WTC11 (cell line): ENCODE measurements at regions not wholly inside any gene's neighbourhood (a gene's known extent, or its start where the extent isn't known, plus 50 kb on each side); places are given as distances from the start of the nearest gene placed in this dataset.

Experiments
- ATAC-seq: fragments of 200-7000 bp; cut with Tn5 transposase; 2 replicates; pipeline ENCODE4 v1.10.0; 2021; ENCODE audit warnings: mild to moderate bottlenecking, moderate library complexity
- CTCF ChIA-PET: fragments of 300-600 bp; sonication (Branson Sonifier 250); formaldehyde crosslinking; loops from one replicate; lab custom pipeline; 2021; ENCODE audit warnings: antibody characterized with exemption; lab: Charles Lee
- POLR2A ChIA-PET: fragments of 350-600 bp; sonication (Branson Sonifier 250); formaldehyde crosslinking; loops from one replicate; lab custom pipeline; 2021; ENCODE audit warnings: antibody characterized with exemption; lab: Charles Lee
- DNase-seq: peaks from one replicate; pipeline ENCODE4 v3.0.0; 2021; ENCODE audit warnings: low spot score
- H3K27ac Mint-ChIP-seq: 2 replicates; pipeline ENCODE4 v1.8.0; 2021; ENCODE audit warnings: mixed read lengths
- H3K27me3 Mint-ChIP-seq: 2 replicates; pipeline ENCODE4 v1.8.0; 2021; ENCODE audit warnings: low read depth, mild to moderate bottlenecking, moderate library complexity, mixed read lengths
- H3K36me3 Mint-ChIP-seq: 2 replicates; pipeline ENCODE4 v1.8.0; 2021; ENCODE audit warnings: mixed read lengths
- H3K4me1 Mint-ChIP-seq: 2 replicates; pipeline ENCODE4 v1.8.0; 2022; ENCODE audit warnings: mixed read lengths
- H3K4me3 Mint-ChIP-seq: 2 replicates; pipeline ENCODE4 v1.8.0; 2021; ENCODE audit warnings: mild to moderate bottlenecking, moderate library complexity, mixed read lengths
- H3K9me3 Mint-ChIP-seq: 2 replicates; pipeline ENCODE4 v1.8.0; 2021; ENCODE audit warnings: mixed read lengths
- ATF1 ChIP-seq: sonication (generic); formaldehyde crosslinking; IDR thresholded peaks from 2 replicates; pipeline ENCODE4 v1.8.1; 2023; ENCODE audit warnings: mild to moderate bottlenecking, moderate library complexity, missing genetic modification reagents
- IRF2 ChIP-seq: sonication (generic); formaldehyde crosslinking; IDR thresholded peaks from 2 replicates; pipeline ENCODE4 v1.8.0; 2022; ENCODE audit warnings: low read depth, missing genetic modification reagents, borderline replicate concordance
- NFYB ChIP-seq: sonication (generic); formaldehyde crosslinking; conservative IDR thresholded peaks from 2 replicates; pipeline ENCODE4 v1.8.0; 2022; ENCODE audit warnings: low read depth, missing genetic modification reagents
- NR2C2 ChIP-seq: sonication (generic); formaldehyde crosslinking; IDR thresholded peaks from 2 replicates; pipeline ENCODE4 v1.8.0; 2022; ENCODE audit warnings: mild to moderate bottlenecking, missing genetic modification reagents
- PRRX2 ChIP-seq: fragments of 250-450 bp; sonication (Bioruptor Pico); IDR thresholded peaks from 2 replicates; pipeline ENCODE4 v1.8.0; 2021; ENCODE audit warnings: mild to moderate bottlenecking
- SMAD3 ChIP-seq: sonication (generic); formaldehyde crosslinking; IDR thresholded peaks from 2 replicates; pipeline ENCODE4 v1.8.0; 2022; ENCODE audit warnings: missing genetic modification reagents, mild to moderate bottlenecking, borderline replicate concordance
- SOX15 ChIP-seq: fragments of 250-450 bp; sonication (Bioruptor Pico); IDR thresholded peaks from 2 replicates; pipeline ENCODE4 v1.9.0; 2021; ENCODE audit warnings: mild to moderate bottlenecking
- TP53 ChIP-seq: sonication (generic); formaldehyde crosslinking; IDR thresholded peaks from 2 replicates; pipeline ENCODE4 v1.8.1; 2023; ENCODE audit warnings: mild to moderate bottlenecking, missing genetic modification reagents
- ZNF219 ChIP-seq: sonication (generic); formaldehyde crosslinking; IDR thresholded peaks from 2 replicates; pipeline ENCODE4 v1.8.0; 2023; ENCODE audit warnings: missing genetic modification reagents, mild to moderate bottlenecking, borderline replicate concordance
- TF ChIP-seq, protein P1 (sequence below): fragments of 250-450 bp; sonication (Bioruptor Pico); IDR thresholded peaks from 2 replicates; pipeline ENCODE4 v1.8.0; 2021; ENCODE audit warnings: mild to moderate bottlenecking
- TF ChIP-seq, protein P2 (sequence below): sonication (generic); formaldehyde crosslinking; IDR thresholded peaks from 2 replicates; pipeline ENCODE4 v1.8.0; 2023; ENCODE audit warnings: missing genetic modification reagents, mild to moderate bottlenecking, borderline replicate concordance
- TF ChIP-seq, protein P3 (sequence below): sonication (generic); formaldehyde crosslinking; IDR thresholded peaks from 2 replicates; pipeline ENCODE4 v1.8.0; 2023; ENCODE audit warnings: mild to moderate bottlenecking, missing genetic modification reagents
- TF ChIP-seq, protein P4 (sequence below): sonication (generic); formaldehyde crosslinking; IDR thresholded peaks from 2 replicates; pipeline ENCODE4 v1.8.0; 2022; ENCODE audit warnings: mild to moderate bottlenecking, missing genetic modification reagents

DNA sequence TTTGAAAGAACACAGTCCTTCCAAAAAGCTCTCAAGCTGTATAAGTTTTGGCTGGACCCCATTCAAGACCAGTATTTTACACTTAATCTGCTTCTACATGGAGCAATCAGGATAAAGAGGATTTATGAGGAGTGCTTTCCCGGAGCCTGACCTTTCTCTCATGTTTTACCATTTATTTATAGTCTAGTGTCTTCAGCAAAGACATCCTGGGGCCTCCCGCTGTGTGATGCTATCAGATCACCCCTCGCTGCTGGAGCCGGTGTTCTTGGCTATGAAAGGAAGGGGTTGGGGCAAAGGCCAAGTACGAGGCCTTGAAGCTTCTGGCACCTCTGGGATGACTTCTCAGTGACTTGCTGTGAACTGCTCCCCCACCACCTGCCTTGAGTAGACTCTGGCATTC lies 189.6 kb downstream of the ADAMTS15 start:
- CTCF ChIA-PET: no interaction called here
- Mint-ChIP-seq H3K36me3 (no peaks in the 10 kb centered on the region), H3K27ac (no peak overlapping the region), H3K4me1 (peaks cover 12% of the 10 kb centered on the region), H3K27me3 (no peaks in the 10 kb centered on the region; the same call in 1 of the 2 replicates), H3K9me3 (no peaks in the 10 kb centered on the region), H3K4me3 (no peak overlapping the region)
- ATAC-seq (no peak), DNase-seq (no peak)
- no peak for TF ChIP-seq PRRX2 (CRISPR knock-in tag)
- TF ChIP-seq, protein P1, sequence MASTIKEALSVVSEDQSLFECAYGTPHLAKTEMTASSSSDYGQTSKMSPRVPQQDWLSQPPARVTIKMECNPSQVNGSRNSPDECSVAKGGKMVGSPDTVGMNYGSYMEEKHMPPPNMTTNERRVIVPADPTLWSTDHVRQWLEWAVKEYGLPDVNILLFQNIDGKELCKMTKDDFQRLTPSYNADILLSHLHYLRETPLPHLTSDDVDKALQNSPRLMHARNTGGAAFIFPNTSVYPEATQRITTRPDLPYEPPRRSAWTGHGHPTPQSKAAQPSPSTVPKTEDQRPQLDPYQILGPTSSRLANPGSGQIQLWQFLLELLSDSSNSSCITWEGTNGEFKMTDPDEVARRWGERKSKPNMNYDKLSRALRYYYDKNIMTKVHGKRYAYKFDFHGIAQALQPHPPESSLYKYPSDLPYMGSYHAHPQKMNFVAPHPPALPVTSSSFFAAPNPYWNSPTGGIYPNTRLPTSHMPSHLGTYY (CRISPR knock-in tag): no peak
- no peak for TF ChIP-seq ATF1 (CRISPR knock-in tag)
- TF ChIP-seq, protein P2, sequence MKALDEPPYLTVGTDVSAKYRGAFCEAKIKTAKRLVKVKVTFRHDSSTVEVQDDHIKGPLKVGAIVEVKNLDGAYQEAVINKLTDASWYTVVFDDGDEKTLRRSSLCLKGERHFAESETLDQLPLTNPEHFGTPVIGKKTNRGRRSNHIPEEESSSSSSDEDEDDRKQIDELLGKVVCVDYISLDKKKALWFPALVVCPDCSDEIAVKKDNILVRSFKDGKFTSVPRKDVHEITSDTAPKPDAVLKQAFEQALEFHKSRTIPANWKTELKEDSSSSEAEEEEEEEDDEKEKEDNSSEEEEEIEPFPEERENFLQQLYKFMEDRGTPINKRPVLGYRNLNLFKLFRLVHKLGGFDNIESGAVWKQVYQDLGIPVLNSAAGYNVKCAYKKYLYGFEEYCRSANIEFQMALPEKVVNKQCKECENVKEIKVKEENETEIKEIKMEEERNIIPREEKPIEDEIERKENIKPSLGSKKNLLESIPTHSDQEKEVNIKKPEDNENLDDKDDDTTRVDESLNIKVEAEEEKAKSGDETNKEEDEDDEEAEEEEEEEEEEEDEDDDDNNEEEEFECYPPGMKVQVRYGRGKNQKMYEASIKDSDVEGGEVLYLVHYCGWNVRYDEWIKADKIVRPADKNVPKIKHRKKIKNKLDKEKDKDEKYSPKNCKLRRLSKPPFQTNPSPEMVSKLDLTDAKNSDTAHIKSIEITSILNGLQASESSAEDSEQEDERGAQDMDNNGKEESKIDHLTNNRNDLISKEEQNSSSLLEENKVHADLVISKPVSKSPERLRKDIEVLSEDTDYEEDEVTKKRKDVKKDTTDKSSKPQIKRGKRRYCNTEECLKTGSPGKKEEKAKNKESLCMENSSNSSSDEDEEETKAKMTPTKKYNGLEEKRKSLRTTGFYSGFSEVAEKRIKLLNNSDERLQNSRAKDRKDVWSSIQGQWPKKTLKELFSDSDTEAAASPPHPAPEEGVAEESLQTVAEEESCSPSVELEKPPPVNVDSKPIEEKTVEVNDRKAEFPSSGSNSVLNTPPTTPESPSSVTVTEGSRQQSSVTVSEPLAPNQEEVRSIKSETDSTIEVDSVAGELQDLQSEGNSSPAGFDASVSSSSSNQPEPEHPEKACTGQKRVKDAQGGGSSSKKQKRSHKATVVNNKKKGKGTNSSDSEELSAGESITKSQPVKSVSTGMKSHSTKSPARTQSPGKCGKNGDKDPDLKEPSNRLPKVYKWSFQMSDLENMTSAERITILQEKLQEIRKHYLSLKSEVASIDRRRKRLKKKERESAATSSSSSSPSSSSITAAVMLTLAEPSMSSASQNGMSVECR (CRISPR knock-in tag): no peak
- POLR2A ChIA-PET: no interaction called here

DNA sequence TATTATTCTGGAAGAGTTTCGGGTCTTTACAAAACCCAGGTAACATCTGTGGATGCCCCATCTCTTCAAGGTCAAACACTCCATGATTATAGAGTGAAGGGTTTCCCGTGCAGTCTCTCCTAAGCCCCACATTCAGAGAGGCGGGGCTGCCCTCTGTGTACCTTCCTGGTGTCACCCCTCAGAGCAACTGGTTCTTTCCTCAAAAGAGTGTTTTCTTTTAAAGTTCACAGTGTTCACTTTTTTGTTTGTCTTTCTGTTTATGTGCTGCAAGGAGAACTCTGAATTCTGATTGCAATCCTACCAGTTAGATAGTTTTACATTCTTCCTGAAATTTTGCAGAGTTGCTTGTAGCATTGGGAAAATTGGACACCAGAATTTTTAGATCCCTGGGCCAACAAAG lies 190.2 kb downstream of the ADAMTS15 start:
- CTCF ChIA-PET: no interaction called here
- H3K27ac Mint-ChIP-seq: no peak overlapping the region
- ATAC-seq (no peak), DNase-seq (no peak)
- H3K4me1 Mint-ChIP-seq: peaks cover 18% of the 10 kb centered on the region
- TF ChIP-seq IRF2 (CRISPR knock-in tag): no peak
- TF ChIP-seq TP53 (CRISPR knock-in tag): no peak
- TF ChIP-seq, protein P3, sequence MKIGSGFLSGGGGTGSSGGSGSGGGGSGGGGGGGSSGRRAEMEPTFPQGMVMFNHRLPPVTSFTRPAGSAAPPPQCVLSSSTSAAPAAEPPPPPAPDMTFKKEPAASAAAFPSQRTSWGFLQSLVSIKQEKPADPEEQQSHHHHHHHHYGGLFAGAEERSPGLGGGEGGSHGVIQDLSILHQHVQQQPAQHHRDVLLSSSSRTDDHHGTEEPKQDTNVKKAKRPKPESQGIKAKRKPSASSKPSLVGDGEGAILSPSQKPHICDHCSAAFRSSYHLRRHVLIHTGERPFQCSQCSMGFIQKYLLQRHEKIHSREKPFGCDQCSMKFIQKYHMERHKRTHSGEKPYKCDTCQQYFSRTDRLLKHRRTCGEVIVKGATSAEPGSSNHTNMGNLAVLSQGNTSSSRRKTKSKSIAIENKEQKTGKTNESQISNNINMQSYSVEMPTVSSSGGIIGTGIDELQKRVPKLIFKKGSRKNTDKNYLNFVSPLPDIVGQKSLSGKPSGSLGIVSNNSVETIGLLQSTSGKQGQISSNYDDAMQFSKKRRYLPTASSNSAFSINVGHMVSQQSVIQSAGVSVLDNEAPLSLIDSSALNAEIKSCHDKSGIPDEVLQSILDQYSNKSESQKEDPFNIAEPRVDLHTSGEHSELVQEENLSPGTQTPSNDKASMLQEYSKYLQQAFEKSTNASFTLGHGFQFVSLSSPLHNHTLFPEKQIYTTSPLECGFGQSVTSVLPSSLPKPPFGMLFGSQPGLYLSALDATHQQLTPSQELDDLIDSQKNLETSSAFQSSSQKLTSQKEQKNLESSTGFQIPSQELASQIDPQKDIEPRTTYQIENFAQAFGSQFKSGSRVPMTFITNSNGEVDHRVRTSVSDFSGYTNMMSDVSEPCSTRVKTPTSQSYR: no peak
- TF ChIP-seq SMAD3 (CRISPR knock-in tag): no peak
- TF ChIP-seq NFYB: no peak
- TF ChIP-seq, protein P4, sequence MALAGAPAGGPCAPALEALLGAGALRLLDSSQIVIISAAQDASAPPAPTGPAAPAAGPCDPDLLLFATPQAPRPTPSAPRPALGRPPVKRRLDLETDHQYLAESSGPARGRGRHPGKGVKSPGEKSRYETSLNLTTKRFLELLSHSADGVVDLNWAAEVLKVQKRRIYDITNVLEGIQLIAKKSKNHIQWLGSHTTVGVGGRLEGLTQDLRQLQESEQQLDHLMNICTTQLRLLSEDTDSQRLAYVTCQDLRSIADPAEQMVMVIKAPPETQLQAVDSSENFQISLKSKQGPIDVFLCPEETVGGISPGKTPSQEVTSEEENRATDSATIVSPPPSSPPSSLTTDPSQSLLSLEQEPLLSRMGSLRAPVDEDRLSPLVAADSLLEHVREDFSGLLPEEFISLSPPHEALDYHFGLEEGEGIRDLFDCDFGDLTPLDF (CRISPR knock-in tag): no peak
- no peak for TF ChIP-seq ZNF219 (CRISPR knock-in tag)
- TF ChIP-seq SOX15 (CRISPR knock-in tag): no peak
- TF ChIP-seq, protein P2 (CRISPR knock-in tag): no peak
- no peak for TF ChIP-seq NR2C2 (CRISPR knock-in tag)
- POLR2A ChIA-PET: no interaction called here
- H3K27me3 Mint-ChIP-seq: no peaks in the 10 kb centered on the region; the same call in 1 of the 2 replicates
- H3K36me3 Mint-ChIP-seq: no peaks in the 10 kb centered on the region
- no peaks in the 10 kb centered on the region for H3K9me3 Mint-ChIP-seq
- no peak overlapping the region for H3K4me3 Mint-ChIP-seq
